KMS-11 (cell line): ENCODE measurements at regions not wholly inside any gene's neighbourhood (a gene's known extent, or its start where the extent isn't known, plus 50 kb on each side); places are given as distances from the start of the nearest gene placed in this dataset.
A peak's percentile ranks its signal among the peaks of the same experiment; 100 is the strongest.

Source experiments
- H2AFZ ChIP-seq: fragments of 200-600 bp; sonication (generic); 2 replicates; pipeline ENCODE4 v1.6.1; 2016; ENCODE audit warnings: antibody characterized with exemption, mixed run types, low read depth
- H3K27ac ChIP-seq: fragments of 200-600 bp; sonication (generic); 2 replicates; pipeline ENCODE4 v1.6.1; 2016; ENCODE audit warnings: mild to moderate bottlenecking, mixed run types
- H3K27me3 ChIP-seq: fragments of 200-600 bp; sonication (generic); 2 replicates; pipeline ENCODE4 v1.6.1; 2017; ENCODE audit warnings: mild to moderate bottlenecking, low read depth, mixed run types, moderate library complexity; ENCODE audit not compliant: insufficient read depth
- H3K36me3 ChIP-seq: fragments of 200-600 bp; sonication (generic); 2 replicates; pipeline ENCODE4 v1.6.1; 2017; ENCODE audit warnings: mild to moderate bottlenecking, mixed run types; ENCODE audit not compliant: insufficient read depth
- H3K4me1 ChIP-seq: fragments of 200-600 bp; sonication (generic); 2 replicates; pipeline ENCODE4 v1.6.1; 2016; ENCODE audit warnings: mild to moderate bottlenecking, low read depth, mixed run types; ENCODE audit not compliant: poor library complexity, severe bottlenecking
- H3K4me2 ChIP-seq: fragments of 200-600 bp; sonication (generic); 2 replicates; pipeline ENCODE4 v1.7.0; 2016; ENCODE audit warnings: mild to moderate bottlenecking, mixed run types
- H3K4me3 ChIP-seq: fragments of 200-600 bp; sonication (generic); IDR thresholded peaks from 2 replicates; pipeline ENCODE4 v1.6.1; 2017; ENCODE audit warnings: low read depth, low read length, mixed read lengths; ENCODE audit not compliant: insufficient read depth
- H3K79me2 ChIP-seq: fragments of 200-600 bp; sonication (generic); 2 replicates; pipeline ENCODE4 v1.6.1; 2016; ENCODE audit warnings: low read depth, mixed run types; ENCODE audit not compliant: insufficient read depth
- H3K9ac ChIP-seq: fragments of 200-600 bp; sonication (generic); 2 replicates; pipeline ENCODE4 v1.6.1; 2016; ENCODE audit warnings: mild to moderate bottlenecking, mixed run types
- H4K20me1 ChIP-seq: fragments of 200-600 bp; sonication (generic); 2 replicates; pipeline ENCODE4 v1.6.1; 2016; ENCODE audit warnings: mild to moderate bottlenecking, mixed run types; ENCODE audit not compliant: insufficient read depth
- TF ChIP-seq, protein P1 (sequence below): fragments of 200-600 bp; sonication (generic); conservative IDR thresholded peaks from 2 replicates; pipeline ENCODE4 v1.6.1; 2017; ENCODE audit warnings: low read depth, mild to moderate bottlenecking, antibody characterized with exemption, low read length, moderate library complexity, mixed read lengths

DNA sequence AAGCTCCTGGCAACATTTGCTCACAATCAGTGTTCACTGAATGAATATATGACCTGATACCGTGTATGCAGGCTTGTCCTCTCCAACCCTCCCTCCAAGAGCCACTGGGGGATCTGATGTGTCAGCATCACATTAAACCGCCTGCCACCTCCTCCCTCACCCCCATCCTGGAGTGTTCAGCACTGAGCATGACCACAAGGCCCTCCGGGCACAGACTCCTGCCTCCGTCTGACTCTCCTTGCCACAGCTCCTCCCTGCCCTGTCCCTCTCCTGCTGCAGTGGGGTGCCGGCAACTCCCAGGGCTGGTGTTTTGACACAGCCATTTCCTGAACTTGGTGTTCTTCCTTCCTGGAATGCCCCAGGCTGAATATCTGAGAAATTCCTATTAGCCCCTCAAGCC lies 136.7 kb downstream of the FCRL5 start:
- Histone ChIP-seq H2AFZ (no peak overlapping the region), H3K27ac (no peak overlapping the region), H3K4me1 (peaks cover 4% of the 10 kb centered on the region), H3K27me3 (no peaks in the 10 kb centered on the region), H3K4me3 (peak overlapping the region; percentile 8), H4K20me1 (no peaks in the 10 kb centered on the region), H3K4me2 (no peak overlapping the region), H3K9ac (no peak overlapping the region), H3K79me2 (no peaks in the 10 kb centered on the region), H3K36me3 (no peaks in the 10 kb centered on the region)
- TF ChIP-seq, protein P1, sequence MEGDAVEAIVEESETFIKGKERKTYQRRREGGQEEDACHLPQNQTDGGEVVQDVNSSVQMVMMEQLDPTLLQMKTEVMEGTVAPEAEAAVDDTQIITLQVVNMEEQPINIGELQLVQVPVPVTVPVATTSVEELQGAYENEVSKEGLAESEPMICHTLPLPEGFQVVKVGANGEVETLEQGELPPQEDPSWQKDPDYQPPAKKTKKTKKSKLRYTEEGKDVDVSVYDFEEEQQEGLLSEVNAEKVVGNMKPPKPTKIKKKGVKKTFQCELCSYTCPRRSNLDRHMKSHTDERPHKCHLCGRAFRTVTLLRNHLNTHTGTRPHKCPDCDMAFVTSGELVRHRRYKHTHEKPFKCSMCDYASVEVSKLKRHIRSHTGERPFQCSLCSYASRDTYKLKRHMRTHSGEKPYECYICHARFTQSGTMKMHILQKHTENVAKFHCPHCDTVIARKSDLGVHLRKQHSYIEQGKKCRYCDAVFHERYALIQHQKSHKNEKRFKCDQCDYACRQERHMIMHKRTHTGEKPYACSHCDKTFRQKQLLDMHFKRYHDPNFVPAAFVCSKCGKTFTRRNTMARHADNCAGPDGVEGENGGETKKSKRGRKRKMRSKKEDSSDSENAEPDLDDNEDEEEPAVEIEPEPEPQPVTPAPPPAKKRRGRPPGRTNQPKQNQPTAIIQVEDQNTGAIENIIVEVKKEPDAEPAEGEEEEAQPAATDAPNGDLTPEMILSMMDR = no peak

DNA sequence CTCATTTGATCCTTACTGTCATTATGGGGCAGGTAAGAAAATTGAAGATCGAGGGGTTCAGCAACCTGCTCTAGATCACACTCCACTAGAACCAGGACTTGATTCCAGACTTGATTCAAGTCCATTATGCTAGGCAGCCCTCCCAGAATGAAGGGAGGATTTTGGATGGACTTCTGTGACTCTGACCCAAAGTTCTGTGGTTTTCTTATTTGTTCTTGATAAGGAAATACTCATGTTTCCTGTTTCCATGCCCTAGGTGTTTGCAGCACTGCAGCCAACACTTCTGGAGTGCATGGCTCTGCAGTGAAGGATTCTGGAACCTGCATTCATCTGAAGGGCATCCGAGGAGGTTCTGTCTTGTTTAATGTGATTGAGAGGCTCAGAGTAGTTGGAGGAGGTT lies 140.0 kb downstream of the FCRL5 start:
- no peaks in the 10 kb centered on the region for H3K36me3 ChIP-seq

DNA sequence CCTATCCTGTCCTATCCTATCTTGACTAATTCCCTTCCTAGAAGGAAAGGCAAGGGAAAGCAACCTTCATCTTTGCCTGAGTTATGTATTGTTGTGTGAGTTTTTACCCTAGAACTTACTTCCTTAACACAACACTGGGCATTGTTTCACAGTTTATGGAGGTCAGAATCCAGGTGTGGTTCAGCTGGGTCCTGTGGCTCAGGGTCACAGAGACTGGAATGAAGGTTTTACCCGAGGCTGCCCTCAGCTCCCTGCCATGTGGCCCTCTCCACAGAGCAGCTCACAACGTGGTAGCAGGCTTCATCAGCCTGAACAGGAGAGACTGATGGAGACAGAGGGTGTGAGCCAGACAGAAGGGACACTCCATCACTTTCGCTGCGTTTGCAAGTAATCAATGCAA lies 140.5 kb downstream of the FCRL5 start:
- TF ChIP-seq, protein P1 = no peak
- no peaks in the 10 kb centered on the region for H3K36me3 ChIP-seq
- H3K9ac ChIP-seq = no peak overlapping the region
- H3K4me3 ChIP-seq = no peak overlapping the region
- H3K27me3 ChIP-seq = no peaks in the 10 kb centered on the region
- H3K79me2 ChIP-seq = no peaks in the 10 kb centered on the region
- no peaks in the 10 kb centered on the region for H4K20me1 ChIP-seq
- H2AFZ ChIP-seq = no peak overlapping the region
- H3K4me1 ChIP-seq = no peaks in the 10 kb centered on the region
- no peak overlapping the region for H3K27ac ChIP-seq
- H3K4me2 ChIP-seq = no peak overlapping the region

More for the DNA sequence above, 140.0 kb downstream of the FCRL5 start:
- TF ChIP-seq, protein P1 = no peak
- H3K9ac ChIP-seq = no peak overlapping the region
- no peak overlapping the region for H3K4me2 ChIP-seq
- H3K4me3 ChIP-seq = no peak overlapping the region
- no peaks in the 10 kb centered on the region for H3K27me3 ChIP-seq
- H3K79me2 ChIP-seq = no peaks in the 10 kb centered on the region
- H3K4me1 ChIP-seq = no peaks in the 10 kb centered on the region
- H2AFZ ChIP-seq = no peak overlapping the region
- H3K27ac ChIP-seq = no peak overlapping the region
- H4K20me1 ChIP-seq = no peaks in the 10 kb centered on the region

DNA sequence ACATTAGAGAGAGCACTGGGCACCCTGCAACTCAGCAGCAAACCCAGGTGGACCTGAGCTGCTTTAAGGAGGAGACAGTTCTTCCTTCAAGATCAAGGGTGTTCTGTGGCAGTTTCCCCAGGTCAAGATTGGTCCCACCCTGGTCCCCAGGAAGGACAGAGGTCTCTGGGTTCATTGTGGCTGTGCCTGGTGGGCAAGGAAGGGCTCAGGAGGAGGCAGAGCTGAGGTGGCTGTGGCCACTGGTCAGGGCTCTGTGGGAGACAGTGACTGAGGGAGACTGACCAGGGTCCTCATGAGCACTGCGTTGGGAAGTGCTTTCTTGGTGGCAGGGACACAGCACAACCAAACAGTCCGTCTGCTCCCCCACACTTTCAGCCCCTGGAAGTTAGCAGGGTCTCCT lies 141.3 kb downstream of the FCRL5 start:
- Histone ChIP-seq H3K27me3 (no peaks in the 10 kb centered on the region), H3K27ac (no peak overlapping the region), H3K4me3 (no peak overlapping the region), H3K9ac (no peak overlapping the region), H3K4me1 (no peaks in the 10 kb centered on the region), H3K36me3 (no peaks in the 10 kb centered on the region), H2AFZ (no peak overlapping the region), H3K79me2 (no peaks in the 10 kb centered on the region), H4K20me1 (no peaks in the 10 kb centered on the region), H3K4me2 (no peak overlapping the region)
- TF ChIP-seq, protein P1 = no peak
